ENCODE measurements at regions not wholly inside any gene's neighbourhood (a gene's known extent, or its start where the extent isn't known, plus 50 kb on each side); places are given as distances from the start of the nearest gene placed in this dataset.

DNA sequence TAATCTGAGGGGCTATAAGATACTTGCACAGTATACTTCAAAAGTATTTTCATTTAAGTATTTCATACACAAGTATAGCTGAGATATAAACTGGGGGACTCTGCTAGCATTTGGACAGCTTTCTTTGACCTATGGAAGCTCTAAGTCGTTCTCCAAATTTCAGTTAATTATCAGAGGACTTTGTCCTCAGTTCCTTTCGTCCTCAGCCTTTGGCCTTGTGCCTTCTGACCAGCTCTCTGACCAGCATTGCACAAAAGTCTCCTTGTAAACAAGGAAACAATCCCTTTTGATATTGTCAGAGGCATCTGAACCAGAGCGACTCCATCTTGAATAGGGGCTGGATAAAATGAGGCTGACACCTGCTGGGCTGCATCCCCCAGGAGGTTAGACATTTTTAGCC is 464.0 kb upstream of the FAM241A start:
- no peak for DNase-seq

DNA sequence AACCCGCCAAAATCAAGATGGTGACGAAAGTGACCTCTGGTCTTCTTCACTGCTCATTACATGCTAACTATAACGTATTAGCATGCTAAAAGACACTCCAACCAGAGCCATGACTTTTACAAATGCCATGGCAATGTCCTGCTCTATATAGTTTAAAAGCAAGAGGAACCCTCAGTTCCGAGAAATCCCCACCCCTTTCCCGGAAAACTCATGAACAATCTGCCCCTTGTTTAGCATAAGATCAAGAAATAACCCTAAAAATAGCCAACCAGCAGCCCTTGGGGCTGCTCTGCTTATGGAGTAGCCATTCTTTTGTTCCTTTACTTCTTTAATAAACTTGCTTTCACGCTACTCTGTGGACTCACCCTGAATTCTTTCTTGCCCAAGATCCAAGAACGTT is 463.5 kb upstream of the FAM241A start:
- no peak for DNase-seq

DNA sequence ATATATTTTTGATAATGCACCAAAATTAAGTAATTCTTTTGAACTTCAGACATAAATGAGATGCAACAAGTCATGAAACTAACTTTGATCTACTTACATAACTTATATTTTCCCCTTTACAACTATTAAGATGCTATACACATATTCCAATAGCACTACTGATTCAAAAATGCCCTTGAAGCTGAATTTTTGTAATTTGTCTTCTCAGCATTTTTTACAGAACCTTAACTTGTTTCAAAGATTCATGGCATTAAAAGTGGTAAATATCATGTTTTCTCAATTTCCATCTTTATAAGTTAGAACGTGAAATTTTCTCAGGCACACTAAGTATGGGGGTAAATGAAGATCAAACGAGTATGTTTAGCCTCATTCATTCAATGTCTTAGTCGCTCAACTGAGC is 460.0 kb upstream of the FAM241A start:
- no peak for DNase-seq

DNA sequence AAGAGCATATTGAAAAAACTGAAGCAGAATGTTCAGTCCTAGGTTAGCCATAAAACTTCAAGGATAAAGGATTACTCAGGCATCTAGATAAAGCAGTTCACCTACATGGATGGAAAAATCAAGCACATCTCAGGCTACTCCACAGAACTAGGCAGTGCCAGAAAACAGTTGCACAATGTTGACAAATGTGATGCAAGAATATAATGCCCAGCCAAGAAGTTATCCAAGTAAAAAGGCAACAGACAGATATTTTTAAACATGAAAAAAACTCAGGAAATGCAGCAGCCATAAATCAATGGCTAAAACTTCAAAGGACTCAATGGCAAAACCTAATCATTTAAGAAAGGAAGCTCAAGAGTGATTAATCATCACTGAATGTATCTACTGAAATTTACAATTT is 456.0 kb upstream of the FAM241A start:
- no peak for DNase-seq

DNA sequence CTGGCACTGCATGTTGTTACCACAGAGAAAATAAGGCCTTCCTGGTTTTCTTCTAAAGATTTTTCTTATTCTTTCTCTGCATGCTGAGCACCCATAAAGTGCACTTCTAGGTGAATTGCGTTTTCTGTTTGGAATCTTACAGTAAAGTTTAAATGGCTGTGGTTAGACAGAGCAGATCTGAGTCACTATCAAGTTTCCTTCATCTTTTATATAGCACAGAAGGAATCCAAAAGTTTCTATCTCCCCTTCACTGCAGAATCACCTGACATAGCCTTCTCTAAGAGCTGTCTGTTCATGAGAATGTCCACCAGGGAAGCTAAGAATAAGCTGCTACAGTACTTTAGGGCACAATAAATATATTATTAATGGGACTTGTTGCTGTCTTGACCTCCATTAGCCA is 455.5 kb upstream of the FAM241A start:
- no peak for DNase-seq

DNA sequence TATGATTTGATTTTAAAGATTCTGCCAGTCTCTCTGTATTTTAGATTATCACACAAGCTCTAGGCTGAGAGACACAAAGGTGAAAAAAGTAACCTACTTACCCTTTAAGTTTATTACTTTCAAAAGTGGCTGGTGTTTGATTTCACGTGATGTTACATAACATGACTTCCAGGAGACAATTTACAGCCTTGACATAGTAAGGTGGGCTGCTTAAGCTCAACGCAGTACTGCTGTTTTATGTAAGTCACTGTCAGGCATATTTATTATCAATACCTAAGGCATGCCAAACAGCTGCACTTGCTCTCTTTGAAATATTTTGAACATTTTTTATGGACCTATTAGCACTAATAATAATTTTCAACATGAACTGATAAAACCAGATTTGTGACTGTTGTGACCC is 451.5 kb upstream of the FAM241A start:
- no peak for DNase-seq

DNA sequence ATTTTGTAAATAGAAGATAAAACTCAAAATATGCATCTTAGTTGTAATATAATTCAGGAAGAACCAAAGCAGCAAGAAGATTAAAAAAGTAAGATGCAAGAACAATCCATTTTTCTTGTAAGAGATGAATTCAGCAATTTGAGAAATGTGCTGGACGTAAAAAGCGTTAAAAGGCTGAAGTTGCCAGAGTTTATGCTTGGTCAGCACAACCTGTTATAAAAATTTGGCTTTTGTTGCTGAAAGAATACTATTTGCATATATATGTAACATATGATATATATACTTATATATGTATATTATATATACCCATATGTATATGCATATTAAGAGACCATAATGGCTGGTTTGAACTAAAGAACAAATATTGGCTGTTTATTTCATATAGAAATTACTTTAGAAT is 449.6 kb upstream of the FAM241A start:
- no peak for DNase-seq

DNA sequence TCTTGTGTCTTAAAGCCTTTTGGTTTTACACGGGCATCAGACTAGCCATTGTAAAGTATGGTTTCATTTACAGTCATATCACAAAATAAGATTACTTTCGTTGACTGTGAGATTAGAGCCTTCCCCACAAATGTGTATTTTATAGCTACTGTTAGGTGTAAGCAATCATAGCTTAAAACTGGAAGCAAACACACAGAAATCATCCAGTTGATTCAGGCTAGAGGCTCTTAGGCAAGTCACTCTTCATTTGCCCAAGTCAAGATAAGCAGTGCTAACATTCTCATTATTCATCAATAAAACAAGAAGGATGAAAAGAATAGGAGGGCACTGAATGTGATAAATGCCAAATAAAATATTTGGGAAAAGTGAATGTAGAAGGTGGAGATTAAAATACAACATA is 448.7 kb upstream of the FAM241A start:
- DNase-seq: no peak

DNA sequence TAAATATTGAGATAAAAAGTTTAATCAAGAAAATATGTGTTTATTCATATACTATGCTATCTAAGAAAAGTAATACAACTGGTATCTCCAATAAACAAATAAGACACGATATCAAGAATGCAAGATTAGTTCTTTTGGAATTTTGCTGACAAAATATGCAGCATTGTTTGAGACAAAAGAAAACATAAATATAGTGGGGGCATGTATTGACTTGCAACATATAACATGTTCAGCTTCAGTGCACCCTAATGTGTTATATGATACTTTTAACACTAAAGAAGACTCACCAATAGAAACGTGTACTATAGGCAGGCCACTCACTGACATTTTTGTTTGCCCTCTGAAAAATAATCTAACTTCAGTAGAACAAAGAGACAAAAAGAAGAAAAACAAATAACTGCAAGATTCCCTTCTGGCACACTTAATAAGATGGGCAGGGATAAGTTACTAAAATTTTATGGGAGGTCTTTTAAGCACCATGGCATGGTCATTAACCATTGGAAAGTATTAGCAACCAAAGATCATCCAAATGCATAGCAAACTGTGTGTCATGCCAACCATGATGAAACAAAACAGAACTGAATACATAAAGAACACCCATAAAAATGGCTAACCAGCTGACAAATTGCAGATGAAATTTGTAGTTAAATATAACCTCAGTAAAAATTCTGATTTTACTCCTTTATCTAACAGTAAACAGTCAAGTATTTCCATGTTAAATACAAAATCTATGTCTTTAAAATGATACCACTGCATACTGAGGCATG is 447.9 kb upstream of the FAM241A start:
- no peak for DNase-seq

DNA sequence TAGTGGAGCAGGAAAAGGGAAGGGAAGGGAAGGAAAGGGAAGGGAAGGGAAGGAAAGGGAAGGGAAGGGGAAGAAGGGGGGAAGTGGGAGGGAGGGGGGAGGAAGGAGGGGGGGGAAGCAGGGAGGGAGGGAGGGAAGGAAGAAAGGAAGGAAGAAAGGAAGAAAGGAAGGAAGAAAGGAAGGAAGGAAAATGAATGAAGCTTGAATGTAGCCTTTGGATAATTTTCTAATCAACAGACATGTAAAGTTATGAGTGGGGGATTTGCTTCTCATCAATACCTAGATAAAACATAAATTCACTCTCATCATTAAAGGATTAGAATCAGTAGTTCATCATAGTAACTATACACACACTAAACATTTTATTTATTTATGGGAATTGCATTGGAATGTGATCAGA is 446.9 kb upstream of the FAM241A start:
- DNase-seq: no peak

DNA sequence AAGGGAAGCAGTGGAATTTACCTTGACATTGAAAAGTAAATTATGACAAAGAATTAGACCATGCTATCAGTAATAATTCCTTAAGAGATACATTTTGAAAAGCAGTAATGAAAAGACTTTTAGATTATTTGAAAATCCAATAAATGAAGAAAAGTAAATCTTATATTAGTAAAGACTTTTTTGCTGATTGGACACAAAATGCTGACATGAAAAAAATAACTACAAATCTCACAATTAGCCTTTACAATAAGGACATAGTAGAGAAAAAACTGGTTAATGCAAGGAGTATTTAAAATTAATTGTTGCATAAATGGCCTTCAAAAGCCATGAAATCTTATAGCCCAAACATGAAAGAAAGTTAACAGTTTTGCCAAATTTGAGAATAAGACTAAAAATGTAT is 446.1 kb upstream of the FAM241A start:
- no peak for DNase-seq

DNA sequence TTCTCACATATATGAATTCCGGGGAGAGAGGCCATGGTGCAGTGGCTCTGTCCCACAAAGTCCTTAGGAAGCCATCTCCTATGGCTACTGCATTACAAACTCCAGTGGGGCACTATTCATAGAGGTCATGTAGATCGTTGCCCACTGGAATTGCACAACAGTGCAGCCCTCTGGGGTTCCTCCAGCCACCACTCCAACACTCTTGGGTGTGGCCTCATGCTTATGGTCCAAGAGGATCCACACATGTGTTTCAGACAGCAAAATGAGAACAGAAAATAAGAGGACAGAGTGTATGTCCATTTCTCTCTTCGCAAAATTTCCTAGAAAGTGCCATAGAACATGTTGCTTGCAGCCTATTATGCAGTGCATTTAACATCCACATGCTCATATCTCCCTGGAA is 444.2 kb upstream of the FAM241A start:
- no peak for DNase-seq

DNA sequence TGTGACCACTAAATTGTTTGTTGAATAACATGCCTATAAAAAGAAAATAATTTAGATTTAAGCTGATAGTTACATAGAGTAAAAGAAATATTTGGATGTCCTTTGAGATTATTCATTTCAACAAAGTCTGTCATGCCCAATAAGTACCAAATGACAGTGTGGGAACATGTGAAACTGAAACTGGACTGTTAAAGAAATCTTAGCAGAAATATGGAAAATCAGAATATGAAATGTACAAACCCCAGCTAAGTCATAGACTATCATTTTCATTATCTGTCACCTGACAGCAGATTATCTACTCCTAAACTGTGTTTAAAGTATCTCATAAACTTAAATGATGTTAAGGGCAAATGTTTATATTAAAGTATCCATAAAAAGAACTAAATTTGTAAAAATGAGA is 437.8 kb upstream of the FAM241A start:
- DNase-seq: no peak

DNA sequence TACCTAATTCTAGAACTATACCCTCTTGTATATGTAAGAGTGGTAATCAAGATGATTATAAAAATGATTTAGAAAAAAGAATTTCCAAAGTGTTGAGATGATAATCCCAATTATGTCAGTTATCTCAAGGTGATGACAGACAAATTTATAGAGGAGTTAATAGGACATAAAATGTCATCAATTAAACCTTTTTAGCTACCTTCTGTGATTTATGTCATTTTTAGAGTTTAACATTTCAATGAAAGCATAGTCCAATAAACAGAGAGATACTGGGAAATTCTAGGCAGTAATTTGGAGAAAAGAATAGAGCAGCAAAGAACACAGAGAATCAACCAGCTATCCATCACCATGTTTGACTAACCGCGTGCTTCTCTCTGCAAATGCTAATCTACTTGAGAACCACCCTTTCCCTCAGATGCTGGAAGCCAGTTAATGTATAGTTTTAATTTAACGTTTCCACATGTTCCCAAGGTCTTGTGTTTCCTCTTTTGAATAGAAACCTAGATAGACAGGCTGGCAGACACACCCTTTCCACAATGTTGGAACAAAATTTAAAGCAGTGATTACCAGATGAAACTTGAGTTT is 433.1 kb upstream of the FAM241A start:
- no peak for DNase-seq

DNA sequence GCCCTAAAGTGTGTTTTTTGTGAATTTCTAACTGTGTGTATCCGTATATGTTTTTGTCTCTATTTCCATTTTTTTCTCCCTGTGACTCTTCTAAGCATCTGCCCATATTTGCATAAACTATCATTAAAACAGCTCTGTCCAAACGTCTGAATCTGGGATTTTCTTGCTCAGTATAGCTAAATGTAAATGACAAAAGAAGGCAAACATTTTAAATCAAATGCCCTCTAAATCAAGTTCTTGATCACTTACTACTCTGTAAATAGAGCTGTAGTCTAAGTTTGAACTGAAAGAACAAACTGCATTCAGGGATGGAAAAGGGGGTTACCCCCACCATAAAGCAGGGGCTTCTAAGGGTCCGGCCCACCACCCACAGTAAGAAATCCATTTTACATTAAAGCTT is 432.0 kb upstream of the FAM241A start:
- DNase-seq: no peak

DNA sequence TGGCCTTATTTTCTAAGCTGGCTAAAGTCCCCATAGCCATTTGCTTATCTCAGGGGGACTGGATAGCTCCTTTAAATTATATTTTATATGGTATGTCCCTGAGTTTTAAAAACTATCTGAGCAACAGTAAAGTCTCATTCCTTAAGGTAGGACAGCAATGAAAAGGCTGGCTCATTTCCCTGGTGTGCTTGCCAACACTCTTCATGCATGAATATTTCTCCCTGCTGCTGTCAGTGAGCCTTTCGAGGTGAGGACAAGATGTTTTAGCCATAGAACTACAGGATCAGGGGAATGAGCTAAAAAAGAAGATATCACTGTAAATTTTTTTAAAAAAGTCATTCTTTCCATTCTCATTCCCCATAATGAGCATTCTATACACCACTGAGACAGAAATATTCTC is 427.3 kb upstream of the FAM241A start:
- DNase-seq: no peak

DNA sequence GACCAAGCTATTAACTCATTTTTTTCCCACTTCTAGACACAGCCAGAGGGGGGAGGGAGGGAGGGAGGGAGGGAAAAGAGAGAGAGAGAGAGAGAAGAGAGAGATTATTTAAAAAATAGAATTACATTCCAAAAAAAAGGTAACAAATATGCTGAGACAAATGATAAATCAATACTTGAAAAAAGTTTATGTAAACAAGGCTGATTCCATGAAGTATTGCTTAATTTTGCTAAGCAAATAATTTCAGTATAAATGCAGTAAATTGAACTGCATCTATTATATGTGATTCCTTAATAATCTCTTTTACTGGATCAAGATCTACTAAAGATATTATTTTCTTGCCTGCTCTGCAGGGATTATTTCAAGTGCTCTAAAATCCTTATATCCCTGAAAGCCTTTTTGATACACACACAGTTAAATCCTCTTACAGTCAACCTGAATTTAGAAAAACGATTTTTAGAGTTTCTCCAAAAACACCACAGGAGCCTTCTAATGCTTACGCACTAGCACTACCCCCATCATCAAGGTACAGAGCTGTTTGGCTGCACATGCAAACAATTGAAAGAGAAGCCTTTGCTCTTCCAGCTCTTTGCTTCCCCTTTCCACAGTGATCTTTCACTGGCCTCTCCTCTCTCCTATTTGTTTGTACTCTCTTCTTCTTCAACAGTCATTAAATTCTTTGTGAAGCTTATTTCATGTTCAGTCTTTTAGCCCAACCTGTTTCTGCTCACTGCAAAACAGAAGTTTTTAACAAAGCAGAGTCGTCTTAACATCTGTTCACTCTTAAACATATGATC is 426.3 kb upstream of the FAM241A start:
- no peak for DNase-seq

DNA sequence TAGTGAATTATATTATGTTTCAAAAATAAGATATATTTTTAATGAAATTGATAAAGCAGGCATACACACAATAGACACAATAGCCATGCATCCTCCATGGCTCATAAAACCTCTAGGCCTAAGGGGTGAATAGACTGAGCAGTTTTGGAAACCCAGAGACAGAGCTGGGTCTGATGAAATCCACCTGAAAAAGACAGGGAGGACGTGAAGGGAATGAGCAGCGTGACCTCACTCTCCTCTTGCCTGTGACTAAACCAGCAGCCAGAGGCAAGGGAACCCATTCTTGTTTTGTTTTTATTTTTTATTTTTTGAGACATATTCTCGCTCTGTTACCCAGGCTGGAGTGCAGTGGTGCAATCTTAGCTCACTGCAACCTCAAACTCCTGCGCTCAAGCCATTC is 424.4 kb upstream of the FAM241A start:
- no peak for DNase-seq

DNA sequence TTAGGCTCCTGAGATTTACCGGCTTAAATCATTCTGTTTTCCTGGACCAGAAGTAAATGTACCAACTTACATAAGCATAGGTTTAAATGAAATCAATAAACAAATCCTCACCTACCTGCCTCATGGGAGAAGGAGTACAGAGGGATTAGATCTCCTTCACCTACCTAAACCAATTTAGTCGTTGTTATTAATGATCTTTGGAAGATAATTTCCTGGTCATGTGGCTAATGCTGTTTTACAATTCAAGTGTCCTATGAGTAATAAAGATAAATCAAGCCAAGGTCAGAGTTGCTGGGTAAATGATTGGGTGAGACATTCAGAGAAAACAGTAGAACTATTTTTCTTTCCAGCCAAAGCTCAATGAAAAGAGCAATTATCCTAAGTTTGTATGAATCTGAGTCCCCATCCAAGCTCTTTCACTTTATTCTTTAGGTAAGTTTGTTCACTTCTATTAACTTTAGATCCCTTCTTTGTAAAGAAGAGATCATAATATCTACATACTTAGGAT is 423.0 kb upstream of the FAM241A start:
- DNase-seq: no peak

DNA sequence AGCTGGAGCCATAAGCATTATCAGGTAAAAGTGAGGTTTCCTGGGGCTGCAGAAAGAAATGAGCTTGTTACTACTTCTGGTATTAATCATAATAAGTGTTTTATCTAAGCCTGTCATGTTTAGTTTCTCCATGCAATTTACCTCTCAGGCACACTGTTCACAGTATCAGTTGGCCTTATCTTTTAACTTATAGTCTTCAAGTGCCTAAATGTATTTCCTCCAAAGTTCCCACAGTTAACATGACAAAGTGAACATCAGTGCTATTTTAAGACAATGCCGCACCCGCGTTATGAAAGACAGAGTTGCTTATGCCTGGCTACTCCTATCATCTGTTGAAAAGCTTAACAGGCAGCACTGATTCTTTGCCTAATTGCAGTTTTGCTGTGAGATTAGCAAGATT is 408.7 kb upstream of the FAM241A start:
- DNase-seq: no peak

DNA sequence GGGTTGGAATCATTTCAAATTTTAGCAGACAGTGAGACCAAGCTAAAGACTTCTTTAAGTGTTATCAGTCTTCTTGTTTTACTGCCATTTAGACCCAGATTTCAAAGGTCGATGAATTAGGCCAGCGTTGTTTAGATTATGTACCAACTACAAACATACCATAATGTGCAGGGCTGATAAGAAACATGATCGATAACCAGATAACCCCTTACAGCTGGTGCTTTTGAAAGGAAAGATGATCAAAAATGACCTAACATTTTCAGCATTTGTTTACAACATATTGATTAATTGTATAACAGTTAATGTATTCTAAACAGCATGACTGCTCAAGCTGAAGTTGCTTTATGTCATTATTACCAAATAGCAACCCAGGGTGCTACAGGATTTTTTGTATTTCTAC is 400.4 kb upstream of the FAM241A start:
- DNase-seq: no peak

DNA sequence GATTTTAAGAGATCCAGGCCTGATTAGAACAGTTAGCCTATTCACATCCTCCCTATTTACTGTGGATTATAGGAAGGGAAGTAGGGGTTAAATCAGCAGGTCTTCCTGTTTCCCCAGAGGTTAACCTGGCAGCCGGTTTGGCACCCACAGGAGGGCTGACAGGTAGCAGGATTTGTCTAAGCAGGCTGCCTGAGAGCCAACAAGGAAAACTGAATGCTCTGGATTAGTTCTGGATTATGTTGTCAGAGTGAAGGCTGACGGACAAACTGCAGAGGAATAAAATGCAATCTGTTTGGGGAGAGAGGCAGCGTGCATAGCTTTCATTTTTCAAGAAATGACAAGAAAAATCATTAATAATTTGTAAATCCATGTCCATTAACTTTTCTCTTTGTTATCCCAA is 397.1 kb upstream of the FAM241A start:
- DNase-seq: no peak

DNA sequence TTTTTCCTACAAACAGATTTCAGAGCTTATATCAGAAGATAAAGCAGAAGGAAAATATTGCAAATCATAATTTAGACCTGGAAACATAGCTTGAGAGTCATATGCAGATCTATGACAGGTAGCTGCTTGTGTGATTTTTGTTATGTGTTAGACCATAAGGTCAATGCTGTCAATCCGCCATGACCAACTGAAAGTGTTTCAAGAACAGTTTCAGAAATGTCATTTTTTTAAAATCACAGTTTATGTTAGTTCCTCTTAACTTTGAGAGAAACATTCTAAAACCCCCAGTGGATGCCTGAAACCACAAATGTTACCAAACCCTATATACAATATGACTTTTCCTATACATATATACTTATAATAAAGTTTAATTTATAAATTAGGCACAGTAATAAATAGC is 391.3 kb upstream of the FAM241A start:
- DNase-seq: no peak

DNA sequence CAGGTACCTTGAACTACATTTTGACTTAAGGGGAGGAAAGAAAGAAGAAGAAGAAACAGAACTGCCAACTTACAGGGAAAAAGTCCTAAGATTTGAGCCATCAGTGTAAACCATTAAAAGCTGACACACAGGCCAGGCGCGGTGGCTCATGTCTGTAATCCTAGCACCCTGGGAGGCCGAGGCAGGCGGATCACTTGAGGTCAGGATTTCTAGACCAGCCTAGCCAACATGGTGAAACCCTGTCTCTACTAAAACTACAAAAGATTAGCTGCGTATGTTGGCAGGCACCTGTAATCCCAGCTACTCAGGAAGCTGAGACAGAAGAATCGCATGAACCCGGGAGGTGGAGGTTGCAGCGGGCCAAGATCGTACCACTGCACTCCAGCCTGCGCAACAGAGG is 389.7 kb upstream of the FAM241A start:
- DNase-seq: no peak

All from kidney glomerular epithelial cell (primary cell).